Endothelial cell of umbilical vein (primary cell): ENCODE measurements at regions not wholly inside any gene's neighbourhood (a gene's known extent, or its start where the extent isn't known, plus 50 kb on each side); places are given as distances from the start of the nearest gene placed in this dataset.

ENCODE experiments used
- BruUV-seq: library from RNA; stranded (reverse); fragments of 400-500 nt; replicated peaks from 2 replicates; lab custom pipeline; 2021; lab: Mats Ljungman, UMichigan
- CTCF ChIA-PET: fragments of 300-600, 350-600 bp; sonication (Branson Sonifier 250); formaldehyde crosslinking; loops from one replicate; lab custom pipeline; 2021; ENCODE audit warnings: antibody characterized with exemption, inconsistent platforms; lab: Charles Lee
- POLR2A ChIA-PET: fragments of 300-600, 350-600 bp; sonication (Branson Sonifier 250); formaldehyde crosslinking; loops from one replicate; lab custom pipeline; 2021; ENCODE audit warnings: antibody characterized with exemption, inconsistent platforms; lab: Charles Lee
- DNase-seq: peaks from one replicate; pipeline ENCODE4 v3.0.0-alpha.2; 2011; ENCODE audit warnings: low read depth, low spot score
- FAIRE-seq: peaks from 2 replicates; lab custom pipeline; 2011; peaks lifted over from hg19 to GRCh38; lab: Jason Lieb, UNC
- H2AFZ ChIP-seq: 2 replicates; pipeline ENCODE4 v1.6.0; 2012; ENCODE audit warnings: low read depth, low read length, control low read depth, inconsistent platforms
- H3K27ac ChIP-seq: 2 replicates; pipeline ENCODE4 v1.5.1; 2011; ENCODE audit warnings: low read depth, mild to moderate bottlenecking, control low read depth, low read length, moderate library complexity; ENCODE audit not compliant: insufficient read depth
- H3K27me3 ChIP-seq, 2 experiments: 2 replicates each; pipeline versions ENCODE4 v1.6.0 to v1.6.1; 2011; ENCODE audit warnings: low read length in 2 of 2, mixed read lengths in 1 of 2; ENCODE audit not compliant: control insufficient read depth in 2 of 2, insufficient read depth in 2 of 2
- H3K36me3 ChIP-seq, 2 experiments: 2 replicates in 1 of 2; 3 replicates in 1 of 2; pipeline ENCODE4 v1.5.1; 2011; ENCODE audit warnings: low read length in 2 of 2, mild to moderate bottlenecking in 1 of 2, moderate library complexity in 1 of 2; ENCODE audit not compliant: control insufficient read depth in 2 of 2, insufficient read depth in 2 of 2; ENCODE audit errors: extremely low read depth in 1 of 2
- H3K4me1 ChIP-seq: 3 replicates; pipeline ENCODE4 v1.5.1; 2011; ENCODE audit warnings: mild to moderate bottlenecking, low read length; ENCODE audit not compliant: control insufficient read depth, insufficient read depth; ENCODE audit errors: extremely low read depth
- H3K4me2 ChIP-seq: 2 replicates; pipeline ENCODE4 v1.6.1; 2011; ENCODE audit warnings: low read length, control low read depth, mixed read lengths; ENCODE audit not compliant: insufficient read depth
- H3K4me3 ChIP-seq, 3 experiments: fragments of 200-600 bp in 1 of 3; sonication (generic), shearing (Covaris generic) in 1 of 3; replicated peaks in 1 of 3; 2 replicates each; pipeline ENCODE4 v1.5.1; 2011 to 2016; ENCODE audit warnings: control low read depth in 3 of 3, low read length in 3 of 3, mild to moderate bottlenecking in 2 of 3, inconsistent platforms in 1 of 3, low read depth in 1 of 3, moderate library complexity in 1 of 3; ENCODE audit not compliant: insufficient read depth in 1 of 3
- H3K79me2 ChIP-seq: 2 replicates; pipeline ENCODE4 v1.6.0; 2012; ENCODE audit warnings: low read length, inconsistent platforms; ENCODE audit not compliant: control insufficient read depth, insufficient read depth
- H3K9ac ChIP-seq: replicated peaks from 2 replicates; pipeline ENCODE3; 2011; ENCODE audit warnings: low read length, control low read depth; ENCODE audit not compliant: insufficient read depth; ENCODE audit errors: extremely low read depth
- H3K9me1 ChIP-seq: replicated peaks from 3 replicates; pipeline ENCODE4 v1.6.0; 2011; ENCODE audit warnings: mild to moderate bottlenecking, low read length; ENCODE audit not compliant: control insufficient read depth, insufficient read depth; ENCODE audit errors: extremely low read depth
- H3K9me3 ChIP-seq: replicated peaks from 2 replicates; pipeline ENCODE4 v1.5.1; 2012; ENCODE audit warnings: low read length, inconsistent platforms; ENCODE audit not compliant: control insufficient read depth, insufficient read depth
- H4K20me1 ChIP-seq: replicated peaks from 2 replicates; pipeline ENCODE3; 2011; ENCODE audit warnings: mild to moderate bottlenecking, low read length; ENCODE audit not compliant: control insufficient read depth, insufficient read depth; ENCODE audit errors: extremely low read depth
- CTCF ChIP-seq, 2 donors: IDR thresholded peaks; 1 replicate in 1 of 2; 2 replicates in 1 of 2; pipeline ENCODE4 v1.5.1; 2011; ENCODE audit warnings: low read length in 2 of 2, mild to moderate bottlenecking in 2 of 2, moderate library complexity in 2 of 2, control low read depth in 1 of 2, inconsistent platforms in 1 of 2, low read depth in 1 of 2; ENCODE audit not compliant: insufficient read depth in 1 of 2; ENCODE audit errors: extremely low read depth in 1 of 2
- EZH2 ChIP-seq: IDR thresholded peaks from 2 replicates; pipeline ENCODE4 v1.6.1; 2012; ENCODE audit warnings: borderline replicate concordance, low read depth, mild to moderate bottlenecking, moderate library complexity, low read length, inconsistent platforms; ENCODE audit not compliant: severe bottlenecking
- FOS ChIP-seq: IDR thresholded peaks from 2 replicates; pipeline ENCODE4 v1.6.1; 2011; ENCODE audit warnings: mild to moderate bottlenecking, low read length, moderate library complexity, borderline replicate concordance; ENCODE audit not compliant: insufficient read depth
- GATA2 ChIP-seq: IDR thresholded peaks from 2 replicates; pipeline ENCODE4 v1.7.0; 2011; ENCODE audit warnings: low read depth, mild to moderate bottlenecking, moderate library complexity, mixed read lengths, low read length; ENCODE audit not compliant: insufficient read length, insufficient read depth
- JUN ChIP-seq: IDR thresholded peaks from 2 replicates; pipeline ENCODE4 v1.6.1; 2011; ENCODE audit warnings: borderline replicate concordance, low read depth; ENCODE audit not compliant: insufficient read length, insufficient read depth
- MAX ChIP-seq: IDR thresholded peaks from 2 replicates; pipeline ENCODE4 v1.6.1; 2011; ENCODE audit not compliant: insufficient read depth, insufficient read length
- MYC ChIP-seq: IDR thresholded peaks from one replicate; pipeline ENCODE4 v1.6.1; 2011; ENCODE audit warnings: mild to moderate bottlenecking, low read depth, low read length
- POLR2A ChIP-seq: IDR thresholded peaks from 2 replicates; pipeline ENCODE4 v1.6.1; 2012; ENCODE audit warnings: low read depth, mild to moderate bottlenecking, control low read depth, low read length
- POLR2AphosphoS5 ChIP-seq: IDR thresholded peaks from 2 replicates; pipeline ENCODE4 v1.6.1; 2012; ENCODE audit warnings: low read depth, mild to moderate bottlenecking, control low read depth, low read length, moderate library complexity; ENCODE audit not compliant: insufficient read depth
- dilution Hi-C: fragments of 300-500 bp; cut with MboI; formaldehyde crosslinking; loops from one replicate; pipeline ENCODE4 v1.15.0; 2019; ENCODE audit warnings: low sequenced_read_pairs; ENCODE audit not compliant: extremely low pct_ligation_motif_present
- intact Hi-C: fragments of 100-400 bp; cut with micrococcal nuclease; formaldehyde crosslinking; loops from one replicate; pipeline ENCODE4 v1.10.0; 2022

DNA sequence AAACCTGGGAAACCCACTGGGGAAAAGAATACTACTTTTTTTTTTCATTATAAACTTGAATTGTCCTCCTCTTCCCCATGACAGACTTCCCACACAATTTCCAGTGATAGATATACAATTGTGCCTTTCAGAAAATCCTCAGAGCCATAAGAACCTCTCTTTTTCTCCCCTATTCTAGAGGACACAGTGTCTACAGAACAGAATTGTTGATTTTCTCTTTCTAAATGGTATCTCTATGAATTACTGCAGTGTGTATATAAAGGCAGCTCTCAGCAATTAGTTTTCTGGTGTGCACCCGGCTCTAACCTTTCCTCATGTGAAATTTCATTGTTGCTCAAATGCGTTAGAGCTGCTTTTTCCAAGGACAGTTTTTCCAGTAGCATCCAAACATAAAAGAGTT, 430.1 kb downstream of the TUSC7 start:
- ChIA-PET CTCF (no interaction called here), POLR2A (no interaction called here)
- no peaks in the 10 kb centered on the region for H3K9me1 ChIP-seq
- H3K4me3 ChIP-seq = no peak overlapping the region
- no peaks in the 10 kb centered on the region for H3K79me2 ChIP-seq
- no peaks in the 10 kb centered on the region for H3K4me1 ChIP-seq
- TF ChIP-seq MAX = no peak
- no peak for TF ChIP-seq CTCF (IDR thresholded peaks at IDR 0.05; ENCODE audit: extremely low read depth in 1 of 2, insufficient read depth in 1 of 2, low read depth in 1 of 2, low read length in 2 of 2)
- TF ChIP-seq POLR2AphosphoS5 = no peak
- TF ChIP-seq EZH2 = no peak
- no peak for TF ChIP-seq JUN
- no peak for TF ChIP-seq FOS
- TF ChIP-seq POLR2A = no peak
- TF ChIP-seq MYC = no peak
- no peak for TF ChIP-seq GATA2
- H3K4me2 ChIP-seq = no peak overlapping the region
- H4K20me1 ChIP-seq = no peaks in the 10 kb centered on the region
- no peaks in the 10 kb centered on the region for H3K9me3 ChIP-seq
- no peaks in the 10 kb centered on the region for H3K27me3 ChIP-seq
- DNase-seq (no peak), FAIRE-seq (no peak)
- no peak overlapping the region for H3K9ac ChIP-seq
- no peak overlapping the region for H3K27ac ChIP-seq
- no peaks in the 10 kb centered on the region for H3K36me3 ChIP-seq
- no TSS peak for BruUV-seq
- intact Hi-C loops = no loop called here
- dilution Hi-C loops = no loop called here
- H2AFZ ChIP-seq = no peak overlapping the region
